ENCODE measurements at regions not wholly inside any gene's neighbourhood (a gene's known extent, or its start where the extent isn't known, plus 50 kb on each side); places are given as distances from the start of the nearest gene placed in this dataset.

- DNase-seq (ENCODE audit: low spot score) = no peak
- TF ChIP-seq, protein P1, sequence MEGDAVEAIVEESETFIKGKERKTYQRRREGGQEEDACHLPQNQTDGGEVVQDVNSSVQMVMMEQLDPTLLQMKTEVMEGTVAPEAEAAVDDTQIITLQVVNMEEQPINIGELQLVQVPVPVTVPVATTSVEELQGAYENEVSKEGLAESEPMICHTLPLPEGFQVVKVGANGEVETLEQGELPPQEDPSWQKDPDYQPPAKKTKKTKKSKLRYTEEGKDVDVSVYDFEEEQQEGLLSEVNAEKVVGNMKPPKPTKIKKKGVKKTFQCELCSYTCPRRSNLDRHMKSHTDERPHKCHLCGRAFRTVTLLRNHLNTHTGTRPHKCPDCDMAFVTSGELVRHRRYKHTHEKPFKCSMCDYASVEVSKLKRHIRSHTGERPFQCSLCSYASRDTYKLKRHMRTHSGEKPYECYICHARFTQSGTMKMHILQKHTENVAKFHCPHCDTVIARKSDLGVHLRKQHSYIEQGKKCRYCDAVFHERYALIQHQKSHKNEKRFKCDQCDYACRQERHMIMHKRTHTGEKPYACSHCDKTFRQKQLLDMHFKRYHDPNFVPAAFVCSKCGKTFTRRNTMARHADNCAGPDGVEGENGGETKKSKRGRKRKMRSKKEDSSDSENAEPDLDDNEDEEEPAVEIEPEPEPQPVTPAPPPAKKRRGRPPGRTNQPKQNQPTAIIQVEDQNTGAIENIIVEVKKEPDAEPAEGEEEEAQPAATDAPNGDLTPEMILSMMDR (IDR thresholded peaks at IDR 0.05; ENCODE audit: extremely low read depth, missing control alignments) = no peak
Observed at GRCh38 chr6:134738211-134738885, 211.6 kb downstream of the ALDH8A1 start.

DNA sequence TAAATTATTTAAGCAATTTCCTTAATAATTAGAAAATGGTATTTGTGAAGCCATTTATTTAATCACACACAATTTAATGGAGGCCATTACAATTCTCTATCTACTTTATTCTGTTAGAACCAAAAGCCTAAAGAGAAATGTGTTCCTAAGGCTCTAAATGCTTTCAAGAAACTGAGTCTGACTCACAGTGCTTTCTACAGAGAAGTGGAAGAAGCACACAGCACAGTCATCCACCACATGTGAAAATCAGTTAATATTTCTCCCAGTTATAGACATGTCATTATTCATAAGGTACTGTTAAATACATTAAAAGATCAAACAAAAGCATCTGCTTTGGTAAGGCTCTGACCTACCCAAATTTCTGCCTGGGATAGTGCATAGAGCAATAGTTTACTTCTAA lies 214.4 kb downstream of the ALDH8A1 start:
- TF ChIP-seq, protein P1 (IDR thresholded peaks at IDR 0.05; ENCODE audit: extremely low read depth, missing control alignments) = no peak
- DNase-seq (ENCODE audit: low spot score) = no peak

DNA sequence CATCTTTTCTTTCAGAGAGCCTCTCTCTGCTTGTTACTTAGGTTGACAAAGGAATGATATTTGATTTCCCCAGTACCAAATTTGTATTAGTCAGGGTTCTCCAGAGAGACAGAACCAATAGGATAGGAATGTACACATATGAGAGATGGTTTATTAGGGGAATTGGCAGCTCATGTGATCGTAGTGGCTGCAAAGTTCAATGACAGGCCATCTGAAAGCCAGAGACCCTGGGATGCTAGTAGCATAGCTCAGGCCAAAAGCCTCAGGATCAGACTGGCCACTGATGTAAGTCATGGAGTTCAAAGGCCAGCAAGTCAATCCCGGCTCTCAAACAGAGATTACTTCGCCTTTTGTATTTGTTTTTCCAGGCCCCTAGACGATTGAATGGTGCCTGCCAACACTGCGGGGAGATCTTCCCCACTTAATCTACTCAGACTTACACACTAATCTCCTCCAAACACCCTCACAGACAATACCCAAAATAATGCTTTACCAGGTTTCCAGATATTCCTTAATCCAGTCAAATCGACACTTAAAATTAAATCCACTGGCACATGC lies 215.5 kb downstream of the ALDH8A1 start:
- TF ChIP-seq, protein P1 (IDR thresholded peaks at IDR 0.05; ENCODE audit: extremely low read depth, missing control alignments) = no peak
- DNase-seq (ENCODE audit: low spot score) = no peak

- no peak for DNase-seq (ENCODE audit: low spot score)
- TF ChIP-seq, protein P1 (IDR thresholded peaks at IDR 0.05; ENCODE audit: extremely low read depth, missing control alignments) = no peak
Observed at GRCh38 chr6:134733801-134734200, 216.1 kb downstream of the ALDH8A1 start.

GRCh38 chr6:134732763-134733162 lies 217.1 kb downstream of the ALDH8A1 start:
- DNase-seq (ENCODE audit: low spot score) = no peak
- TF ChIP-seq, protein P1 (IDR thresholded peaks at IDR 0.05; ENCODE audit: extremely low read depth, missing control alignments) = no peak

- no peak for DNase-seq (ENCODE audit: low spot score)
- TF ChIP-seq, protein P1 (IDR thresholded peaks at IDR 0.05; ENCODE audit: extremely low read depth, missing control alignments) = no peak
Observed at GRCh38 chr6:134731615-134732014, 218.3 kb downstream of the ALDH8A1 start.

- no peak for DNase-seq (ENCODE audit: low spot score)
- TF ChIP-seq, protein P1 (IDR thresholded peaks at IDR 0.05; ENCODE audit: extremely low read depth, missing control alignments) = no peak
Observed at GRCh38 chr6:134730013-134730412, 219.9 kb downstream of the ALDH8A1 start.
